Heart left ventricle (tissue), 16 donors: ENCODE measurements at regions not wholly inside any gene's neighbourhood (a gene's known extent, or its start where the extent isn't known, plus 50 kb on each side); places are given as distances from the start of the nearest gene placed in this dataset.

Source experiments
- ATAC-seq, 4 donors: fragments of 200-7000 bp; cut with Tn5 transposase; one replicate each; pipeline ENCODE4 v1.9.1; 2020 to 2022; ENCODE audit warnings: moderate library complexity in 4 of 4, mild to moderate bottlenecking in 3 of 4, moderate number of reproducible peaks in 1 of 4
- DNase-seq, 5 donors: peaks; one replicate each; pipeline ENCODE4 v3.0.0-alpha.2; 2020
- H3K27ac ChIP-seq, 12 donors: fragments of 200-600 bp; sonication (generic) in 4 of 12; one replicate each; pipeline versions ENCODE4 v1.5.0 to v1.8.0; 2016 to 2022; ENCODE audit warnings: mild to moderate bottlenecking in 2 of 12
- H3K27me3 ChIP-seq, 9 donors: fragments of 200-600 bp; sonication (generic) in 2 of 9; one replicate each; pipeline versions ENCODE4 v1.5.1 to v1.8.0; 2016 to 2022; ENCODE audit warnings: mild to moderate bottlenecking in 3 of 9
- H3K36me3 ChIP-seq, 9 donors: fragments of 200-600 bp; sonication (generic) in 2 of 9; one replicate each; pipeline versions ENCODE4 v1.5.0 to v1.8.0; 2018 to 2022; ENCODE audit warnings: mild to moderate bottlenecking in 2 of 9
- H3K4me1 ChIP-seq, 12 donors: fragments of 200-600 bp; sonication (generic) in 4 of 12; one replicate each; pipeline versions ENCODE4 v1.5.0 to v1.8.0; 2016 to 2022; ENCODE audit warnings: mild to moderate bottlenecking in 3 of 12
- H3K4me3 ChIP-seq, 12 donors: fragments of 200-600 bp; sonication (generic) in 4 of 12; one replicate each; pipeline versions ENCODE4 v1.5.0 to v1.8.0; 2017 to 2022; ENCODE audit warnings: mild to moderate bottlenecking in 9 of 12, moderate library complexity in 4 of 12
- H3K9me3 ChIP-seq, 12 donors: fragments of 200-600 bp; sonication (generic) in 4 of 12; one replicate each; pipeline versions ENCODE4 v1.5.0 to v1.8.0; 2016 to 2022; ENCODE audit warnings: mild to moderate bottlenecking in 1 of 12
- CTCF ChIP-seq, 12 donors: fragments of 200-600 bp; sonication (generic) in 4 of 12; IDR thresholded peaks; one replicate each; pipeline versions ENCODE4 v1.5.0 to v1.8.0; 2018 to 2022; ENCODE audit warnings: antibody characterized with exemption in 12 of 12, mild to moderate bottlenecking in 5 of 12
- POLR2A ChIP-seq, 2 donors: fragments of 450-650 bp; IDR thresholded peaks; one replicate each; pipeline ENCODE4 v1.6.1; 2017; ENCODE audit warnings: antibody characterized with exemption in 2 of 2, mild to moderate bottlenecking in 2 of 2, moderate library complexity in 2 of 2
- WGBS, 4 donors: extraction: QIAGEN DNeasy Blood & Tissue Kit in 2 of 4; methylation state at CpG; one replicate each; pipeline versions ENCODE4 v1.1.5 to v1.1.7; 2013 to 2018; 5-methylcytosine and 5-hydroxymethylcytosine counted together
- intact Hi-C, 10 donors: fragments of 100-400 bp; cut with DNase I; formaldehyde crosslinking; loops; one replicate each; pipeline versions ENCODE4 v1.11.1 to v1.14.2; 2022
- donor health status: ischemic (EF 13 %, LVEDD 7.1; RV severe dilation, severe dysfunction).
- donor health status: healthy with polysubstance abuse.
- donor health status: DM: no; HTN: yes; CAD: no.
- donor health status: DM: no; HTN: no; CAD: no.
- donor health status: ischemic (EF 25% LVEDD 6.9; RV normal size, moderate dysfunction).
- donor health status: ischemic (EF 25% LVEDD 5.7; RV mildly dilated, moderate dysfunction).
- donor health status: healthy.
- donor health status: DM: yes; HTN: yes; CAD: no.
- donor health status: ischemic (EF 35%, LVEDD 5.7; RV mildly dilated, moderate dysfunction).
- donor health status: nonischemic (EF 11% LVEDD 7.7; RV severe dilation, severe dysfunction).
- donor health status: DM: yes; HTN: yes; CAD: no.
- donor health status: PGD.
- donor health status: ischemic (EF 29% LVEDD 5.4; RV normal size, mild dysfunction).
- donor health status: nonischemic (EF 23%, LVEDD 6.1; RV moderate dilation, normal function).

- no peaks in the 10 kb centered on the region for H3K27me3 ChIP-seq
- TF ChIP-seq CTCF (IDR thresholded peaks at IDR 0.05) = no peak
- no peak for TF ChIP-seq POLR2A (IDR thresholded peaks at IDR 0.05)
- peaks cover 0 to 6% (median 0%) of the 10 kb centered on the region in 12 donors for H3K9me3 ChIP-seq
- H3K4me1 ChIP-seq = no peaks in the 10 kb centered on the region
- no peak overlapping the region for H3K4me3 ChIP-seq
- H3K36me3 ChIP-seq = no peaks in the 10 kb centered on the region
- WGBS, 4 donors = 71 to 74% (median 73%) methylated on average over 4 of the region's 4 CpGs
- intact Hi-C loops = loop anchor here in 1 of 10 donors (10.0 kb wide), 1 partner anchor 62 kb away; no protein-coding TSS in a partner anchor
- no peak overlapping the region for H3K27ac ChIP-seq
- DNase-seq = no peak
- ATAC-seq = no peak
Observed at GRCh38 chr18:61196750-61197149, 136.5 kb upstream of the CDH20 start.

GRCh38 chr18:61198486-61198885 is 134.7 kb upstream of the CDH20 start:
- Histone ChIP-seq H3K27me3 (no peaks in the 10 kb centered on the region), H3K4me1 (no peaks in the 10 kb centered on the region), H3K27ac (no peak overlapping the region), H3K36me3 (no peaks in the 10 kb centered on the region), H3K4me3 (no peak overlapping the region), H3K9me3 (no peaks in the 10 kb centered on the region)
- no peak for DNase-seq
- ATAC-seq = no peak
- intact Hi-C loops = loop anchor here in 1 of 10 donors (10.0 kb wide), 1 partner anchor 64 kb away; no protein-coding TSS in a partner anchor
- TF ChIP-seq POLR2A (IDR thresholded peaks at IDR 0.05) (no peak), CTCF (IDR thresholded peaks at IDR 0.05) (no peak)

GRCh38 chr18:61199171-61199848 is 133.9 kb upstream of the CDH20 start:
- Histone ChIP-seq H3K4me3 (no peak overlapping the region), H3K36me3 (no peaks in the 10 kb centered on the region), H3K9me3 (no peaks in the 10 kb centered on the region), H3K27ac (no peak overlapping the region), H3K4me1 (no peaks in the 10 kb centered on the region), H3K27me3 (no peaks in the 10 kb centered on the region)
- intact Hi-C loops = loop anchor here in 1 of 10 donors (10.0 kb wide), 1 partner anchor 65 kb away; no protein-coding TSS in a partner anchor
- 41 to 48% (median 44%) methylated on average over 3 of the region's 3 CpGs for WGBS, 4 donors
- TF ChIP-seq POLR2A (IDR thresholded peaks at IDR 0.05) (no peak), CTCF (IDR thresholded peaks at IDR 0.05) (no peak)
- ATAC-seq (no peak), DNase-seq (no peak)

GRCh38 chr18:61201511-61201910 is 131.7 kb upstream of the CDH20 start:
- no peaks in the 10 kb centered on the region for H3K36me3 ChIP-seq
- no peak for TF ChIP-seq CTCF (IDR thresholded peaks at IDR 0.05)
- TF ChIP-seq POLR2A (IDR thresholded peaks at IDR 0.05) = no peak
- intact Hi-C loops = no loop called here
- no peaks in the 10 kb centered on the region for H3K27me3 ChIP-seq
- H3K9me3 ChIP-seq = no peaks in the 10 kb centered on the region
- ATAC-seq (no peak), DNase-seq (no peak)
- no peaks in the 10 kb centered on the region for H3K4me1 ChIP-seq
- no peak overlapping the region for H3K27ac ChIP-seq
- H3K4me3 ChIP-seq = no peak overlapping the region
- WGBS, 4 donors = 43 to 55% (median 50%) methylated on average over 2 of the region's 2 CpGs
